ENCODE measurements at regions not wholly inside any gene's neighbourhood (a gene's known extent, or its start where the extent isn't known, plus 50 kb on each side); places are given as distances from the start of the nearest gene placed in this dataset.

- whole genome bisulfite sequencing (ENCODE audit: low lambda C conversion rate) = 7% methylated on average over 23 of the region's 57 CpGs
- Histone ChIP-seq H3F3A (replicated peaks; ENCODE audit: insufficient read depth) (no peaks in the 10 kb centered on the region), H3K36me3 (replicated peaks in 1 of 2; ENCODE audit: control insufficient read depth in 1 of 2, insufficient read depth in 2 of 2, low read length in 1 of 2) (no peaks in the 10 kb centered on the region), H3K27ac (ENCODE audit: low read depth in 2 of 2, low read length in 1 of 2) (peak overlapping the region; percentile 39 to 60; a peak in 3 of 4 replicates), H3K9ac (peak overlapping the region; percentile 54), H3K4me1 (ENCODE audit: control insufficient read depth in 1 of 2, insufficient read depth in 2 of 2, low read depth in 1 of 2, low read length in 1 of 2) (peaks cover 5 to 19% of the 10 kb centered on the region in 2 experiments; a peak in 3 of 4 replicates), H4K20me1 (ENCODE audit: insufficient read depth) (no peaks in the 10 kb centered on the region), H3K4me2 (peak overlapping the region; percentile 75), H3K9me2 (no peaks in the 10 kb centered on the region), H2AFZ (ENCODE audit: low read depth) (peak overlapping the region; percentile 70), H3K4me3 (ENCODE audit: low read depth in 2 of 2, low read length in 1 of 2) (peak overlapping the region; percentile 56 to 65), H3K27me3 (ENCODE audit: insufficient read depth) (no peaks in the 10 kb centered on the region), H3K9me3 (no peaks in the 10 kb centered on the region), H3K79me2 (ENCODE audit: insufficient read depth) (no peaks in the 10 kb centered on the region)
- DNase-seq = peak; percentile 85
- TF ChIP-seq CTCF (IDR thresholded peaks at IDR 0.05) = peak; percentile 19
- no peak for TF ChIP-seq GATA2 (CRISPR knock-in tag; IDR thresholded peaks at IDR 0.05)
- no peak for TF ChIP-seq FOXJ3 (CRISPR knock-in tag; IDR thresholded peaks at IDR 0.05)
- peak; percentile 67; the same call in 1 of the 2 replicates for TF ChIP-seq TCF12 (IDR thresholded peaks at IDR 0.05)
- peak; percentile 39; the same call in 1 of the 2 replicates for TF ChIP-seq MXI1 (IDR thresholded peaks at IDR 0.05; ENCODE audit: low read depth, low read length)
- TF ChIP-seq RAD21 (IDR thresholded peaks at IDR 0.05; ENCODE audit: low read length) = 0 out of 2 replicates have a peak, but pooled peaks have one; percentile 19
- peak; percentile 91 for TF ChIP-seq PBX3 (IDR thresholded peaks at IDR 0.05)
- TF ChIP-seq REST (IDR thresholded peaks at IDR 0.05; ENCODE audit: low read depth, low read length) = no peak
- TF ChIP-seq EP300 (IDR thresholded peaks at IDR 0.05; ENCODE audit: borderline replicate concordance in 1 of 2, low read depth in 1 of 2, low read length in 1 of 2) = peak in 1 of 2 experiments; percentile 42; a peak in 2 of 4 replicates
- TF ChIP-seq MEF2A (IDR thresholded peaks at IDR 0.05; ENCODE audit: borderline replicate concordance, low read depth) = peak; percentile 22; the same call in 1 of the 2 replicates
- TF ChIP-seq SIN3A (IDR thresholded peaks at IDR 0.05; ENCODE audit: borderline replicate concordance, low read depth, low read length) = peak; percentile 57; the same call in 1 of the 2 replicates
- ChIA-PET CTCF (interaction anchor here (0.7 to 3.1 kb wide), 6 partner anchors 8 to 1710 kb away, joined by 3 to 10 read pairs (median 4); no protein-coding TSS in a partner anchor), POLR2A (interaction anchor here (0.6 kb wide), 1 partner anchor 70 kb away, joined by 3 read pairs; no protein-coding TSS in a partner anchor)
These were observed 59.3 kb upstream of the COMTD1 start for GRCh38 chr10:75294866-75295701.

Measured in SK-N-SH (cell line).